Neuronal stem cell (in vitro differentiated cells): ENCODE measurements at regions not wholly inside any gene's neighbourhood (a gene's known extent, or its start where the extent isn't known, plus 50 kb on each side); places are given as distances from the start of the nearest gene placed in this dataset.

Experiments used
- DNase-seq: peaks from one replicate; pipeline ENCODE4 v3.0.0-alpha.2; 2013; ENCODE audit warnings: low spot score
- H2AFZ ChIP-seq: one replicate; pipeline ENCODE4 v1.6.1; 2013; ENCODE audit warnings: mild to moderate bottlenecking, low read length, inconsistent platforms
- H2AK5ac ChIP-seq: 2 replicates; pipeline ENCODE4 v1.6.1; 2013; ENCODE audit warnings: low read depth, mild to moderate bottlenecking, inconsistent platforms, low read length, moderate library complexity, mixed read lengths
- H2BK120ac ChIP-seq: 2 replicates; pipeline ENCODE4 v1.6.1; 2013; ENCODE audit warnings: low read depth, mild to moderate bottlenecking, inconsistent platforms, low read length, moderate library complexity, mixed read lengths
- H2BK12ac ChIP-seq: one replicate; pipeline ENCODE4 v1.6.1; 2013; ENCODE audit warnings: low read length, inconsistent platforms
- H2BK15ac ChIP-seq: 2 replicates; pipeline ENCODE4 v1.6.1; 2013; ENCODE audit warnings: mild to moderate bottlenecking, low read length, inconsistent platforms, mixed read lengths
- H2BK5ac ChIP-seq: one replicate; pipeline ENCODE4 v1.6.1; 2013; ENCODE audit warnings: inconsistent platforms, mild to moderate bottlenecking, low read length, moderate library complexity
- H3K14ac ChIP-seq: one replicate; pipeline ENCODE4 v1.6.1; 2013; ENCODE audit warnings: low read length, inconsistent platforms
- H3K18ac ChIP-seq: 2 replicates; pipeline ENCODE4 v1.6.1; 2013; ENCODE audit warnings: low read length, inconsistent platforms
- H3K23ac ChIP-seq: 2 replicates; pipeline ENCODE4 v1.6.1; 2013; ENCODE audit warnings: low read depth, mild to moderate bottlenecking, mixed read lengths, low read length, inconsistent platforms; ENCODE audit not compliant: poor library complexity
- H3K27ac ChIP-seq: replicated peaks from 3 replicates; pipeline ENCODE4 v1.5.1; 2013; ENCODE audit warnings: low read length, inconsistent platforms
- H3K27me3 ChIP-seq, 3 experiments: 2 replicates each; pipeline ENCODE4 v1.6.1; 2013; ENCODE audit warnings: low read length in 3 of 3, mild to moderate bottlenecking in 2 of 3, inconsistent platforms in 1 of 3, low read depth in 1 of 3, mixed read lengths in 1 of 3, moderate library complexity in 1 of 3; ENCODE audit not compliant: control insufficient read depth in 3 of 3, insufficient read depth in 3 of 3
- H3K36me3 ChIP-seq, 2 donors: replicated peaks in 1 of 2; 2 replicates each; pipeline ENCODE4 v1.6.1; 2013; ENCODE audit warnings: low read length in 2 of 2; ENCODE audit not compliant: control insufficient read depth in 2 of 2, insufficient read depth in 2 of 2
- H3K4ac ChIP-seq: 2 replicates; pipeline ENCODE4 v1.6.1; 2013; ENCODE audit warnings: inconsistent platforms, mild to moderate bottlenecking, low read length, moderate library complexity
- H3K4me1 ChIP-seq, 2 donors: 1 replicate in 1 of 2; 2 replicates in 1 of 2; pipeline ENCODE4 v1.6.1; 2013; ENCODE audit warnings: low read length in 2 of 2, low read depth in 1 of 2; ENCODE audit not compliant: control insufficient read depth in 2 of 2, insufficient read depth in 1 of 2
- H3K4me2 ChIP-seq: one replicate; pipeline ENCODE4 v1.6.1; 2013; ENCODE audit warnings: mild to moderate bottlenecking, low read length, inconsistent platforms; ENCODE audit not compliant: insufficient read depth, poor library complexity, severe bottlenecking
- H3K4me3 ChIP-seq, 2 donors: 2 replicates each; pipeline ENCODE4 v1.5.1; 2013; ENCODE audit warnings: low read length in 2 of 2, mild to moderate bottlenecking in 2 of 2, inconsistent platforms in 1 of 2, moderate library complexity in 1 of 2
- H3K79me1 ChIP-seq: one replicate; pipeline ENCODE4 v1.6.1; 2013; ENCODE audit warnings: low read depth, mild to moderate bottlenecking, inconsistent platforms, low read length, moderate library complexity
- H3K9ac ChIP-seq: one replicate; pipeline ENCODE4 v1.6.1; 2013; ENCODE audit warnings: mild to moderate bottlenecking, low read depth, low read length, inconsistent platforms; ENCODE audit not compliant: poor library complexity
- H3K9me3 ChIP-seq, 2 donors: replicated peaks in 1 of 2; 2 replicates each; pipeline versions ENCODE3 to v1.6.1; 2013; ENCODE audit warnings: low read length in 2 of 2, mild to moderate bottlenecking in 2 of 2, inconsistent platforms in 1 of 2, low read depth in 1 of 2, mixed read lengths in 1 of 2, moderate library complexity in 1 of 2; ENCODE audit not compliant: control insufficient read depth in 2 of 2, insufficient read depth in 1 of 2
- H4K8ac ChIP-seq: one replicate; pipeline ENCODE4 v1.6.1; 2013; ENCODE audit warnings: low read depth, mild to moderate bottlenecking, inconsistent platforms, low read length, moderate library complexity
- H4K91ac ChIP-seq: one replicate; pipeline ENCODE4 v1.6.1; 2013; ENCODE audit warnings: low read length, low read depth, mild to moderate bottlenecking, inconsistent platforms; ENCODE audit not compliant: poor library complexity
- WGBS, 2 donors: extraction: QIAGEN DNeasy Blood & Tissue Kit; methylation state at CpG; one replicate each; pipeline ENCODE4 v1.1.7; 2013; ENCODE audit warnings: missing lambda C conversion rate in 2 of 2, mixed read lengths in 1 of 2; ENCODE audit not compliant: insufficient read length in 2 of 2, insufficient replicate concordance in 1 of 2; ENCODE audit errors: extremely low coverage in 2 of 2; 5-methylcytosine and 5-hydroxymethylcytosine counted together

DNA sequence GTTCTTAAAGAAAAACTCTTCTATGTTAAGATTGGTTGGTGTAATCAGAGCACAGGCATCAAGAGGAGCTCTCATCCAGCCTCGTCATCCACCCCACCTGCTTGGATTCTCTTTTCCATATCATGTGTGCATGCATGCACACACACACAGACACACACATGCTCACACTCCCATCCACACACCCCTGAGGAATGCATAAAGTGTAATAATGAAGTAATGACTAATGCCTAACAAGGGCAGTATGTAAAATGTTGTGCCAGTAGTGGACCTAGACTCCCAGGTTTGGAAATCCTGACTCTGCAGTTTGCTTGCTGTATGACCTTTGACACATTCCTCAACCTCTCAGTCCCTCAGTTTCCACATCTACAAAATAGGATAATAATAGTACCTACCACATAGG is 280.0 kb upstream of the ANKRD55 start:
- H2BK5ac ChIP-seq, result no peak overlapping the region
- no peak overlapping the region for H2BK12ac ChIP-seq
- no CpG with 5 or more reads among the region's 1 CpG for WGBS, 2 donors
- no peak overlapping the region for H3K27ac ChIP-seq
- H3K9me3 ChIP-seq, result no peaks in the 10 kb centered on the region
- H2BK15ac ChIP-seq, result no peak overlapping the region
- H3K36me3 ChIP-seq, result no peaks in the 10 kb centered on the region
- H4K8ac ChIP-seq, result no peak overlapping the region
- no peaks in the 10 kb centered on the region for H3K27me3 ChIP-seq
- no peaks in the 10 kb centered on the region for H3K79me1 ChIP-seq
- no peak overlapping the region for H2BK120ac ChIP-seq
- H3K14ac ChIP-seq, result no peak overlapping the region
- H3K18ac ChIP-seq, result no peak overlapping the region
- no peak for DNase-seq
- peaks cover 2 to 5% of the 10 kb centered on the region in 2 donors for H3K4me1 ChIP-seq
- no peak overlapping the region for H3K23ac ChIP-seq
- H2AK5ac ChIP-seq, result no peak overlapping the region
- no peak overlapping the region for H3K4me3 ChIP-seq
- no peak overlapping the region for H4K91ac ChIP-seq
- no peak overlapping the region for H3K9ac ChIP-seq
- H3K4ac ChIP-seq, result no peak overlapping the region
- no peak overlapping the region for H3K4me2 ChIP-seq
- no peak overlapping the region for H2AFZ ChIP-seq

DNA sequence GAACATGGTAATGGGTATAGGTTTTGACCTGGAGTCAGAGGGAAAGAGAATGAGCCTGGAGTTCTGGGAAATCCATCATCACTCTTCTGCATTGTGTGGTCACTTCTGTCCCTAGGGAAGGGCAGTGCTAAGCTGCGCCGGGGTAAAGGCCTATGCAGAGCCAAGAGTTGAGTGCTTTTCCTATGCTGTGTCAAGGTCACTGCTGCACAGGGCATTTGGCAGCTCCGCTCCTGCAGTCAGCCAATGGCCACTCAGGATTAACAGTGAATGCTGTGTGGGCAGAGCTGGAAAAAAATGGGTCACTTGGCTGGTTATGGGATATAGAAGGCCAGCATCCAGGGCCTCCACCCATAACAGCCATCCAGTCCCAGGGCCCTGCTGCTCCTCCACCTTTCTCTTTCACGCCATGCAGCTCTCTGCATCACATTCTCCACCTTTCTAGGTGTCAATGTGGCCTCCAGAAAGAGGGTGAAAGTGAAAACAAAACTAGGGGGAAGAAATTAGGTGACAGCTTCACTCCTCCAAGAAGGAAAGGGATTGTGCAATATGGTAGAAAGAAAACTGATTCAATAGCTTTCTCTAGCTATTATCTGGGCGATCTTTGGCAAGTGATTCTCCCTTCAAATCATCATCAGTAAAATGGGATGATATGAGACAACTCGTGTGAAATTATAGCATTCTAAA is 279.3 kb upstream of the ANKRD55 start:
- Histone ChIP-seq H3K9ac (no peak overlapping the region), H3K18ac (no peak overlapping the region), H2BK120ac (no peak overlapping the region), H3K36me3 (no peaks in the 10 kb centered on the region), H3K23ac (no peak overlapping the region), H4K91ac (no peak overlapping the region), H2BK15ac (no peak overlapping the region), H3K4me3 (no peak overlapping the region), H3K79me1 (no peaks in the 10 kb centered on the region), H2AK5ac (no peak overlapping the region), H3K27me3 (no peaks in the 10 kb centered on the region), H2AFZ (no peak overlapping the region), H2BK5ac (no peak overlapping the region), H3K4ac (no peak overlapping the region), H3K27ac (no peak overlapping the region), H2BK12ac (no peak overlapping the region), H3K14ac (no peak overlapping the region), H3K4me2 (no peak overlapping the region), H3K4me1 (peaks cover 2 to 5% of the 10 kb centered on the region in 2 donors), H3K9me3 (no peaks in the 10 kb centered on the region), H4K8ac (no peak overlapping the region)
- no CpG with 5 or more reads among the region's 6 CpGs for WGBS, 2 donors
- no peak for DNase-seq

DNA sequence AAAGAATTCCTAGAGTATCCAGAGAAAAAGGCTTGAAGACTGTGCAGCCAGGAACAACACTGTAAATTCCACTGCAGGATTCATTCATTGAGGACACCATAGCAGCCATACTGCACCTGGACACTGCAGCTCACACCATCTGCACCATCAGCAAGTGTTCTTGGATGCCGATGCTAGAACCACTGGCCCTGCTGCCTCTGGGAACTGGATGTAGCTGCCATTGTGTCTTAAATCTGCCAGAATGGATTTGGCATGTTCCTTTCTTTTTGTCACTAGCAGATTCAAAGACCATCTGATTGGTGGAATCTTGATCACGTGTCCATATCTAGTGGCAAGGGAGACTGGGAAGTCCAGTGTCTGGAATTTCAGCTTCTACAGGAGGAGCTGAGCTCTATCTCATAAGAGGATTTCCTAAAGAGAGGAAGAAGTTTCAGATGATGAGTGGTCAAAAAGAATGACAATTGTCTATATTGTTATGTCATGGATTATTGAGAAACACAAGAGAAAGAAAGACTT is 278.3 kb upstream of the ANKRD55 start:
- H3K14ac ChIP-seq, result no peak overlapping the region
- no peak for DNase-seq
- no peaks in the 10 kb centered on the region for H3K36me3 ChIP-seq
- no peak overlapping the region for H3K4ac ChIP-seq
- H2BK120ac ChIP-seq, result no peak overlapping the region
- no peak overlapping the region for H2BK12ac ChIP-seq
- no peak overlapping the region for H3K9ac ChIP-seq
- H2AFZ ChIP-seq, result no peak overlapping the region
- H2BK5ac ChIP-seq, result no peak overlapping the region
- H3K79me1 ChIP-seq, result no peaks in the 10 kb centered on the region
- H2BK15ac ChIP-seq, result no peak overlapping the region
- no peak overlapping the region for H3K4me3 ChIP-seq
- no CpG with 5 or more reads among the region's 2 CpGs for WGBS, 2 donors
- H3K9me3 ChIP-seq, result no peaks in the 10 kb centered on the region
- no peak overlapping the region for H2AK5ac ChIP-seq
- H3K4me2 ChIP-seq, result no peak overlapping the region
- no peak overlapping the region for H4K8ac ChIP-seq
- no peak overlapping the region for H3K23ac ChIP-seq
- H3K27ac ChIP-seq, result no peak overlapping the region
- no peaks in the 10 kb centered on the region for H3K27me3 ChIP-seq
- peaks cover 2 to 5% of the 10 kb centered on the region in 2 donors for H3K4me1 ChIP-seq
- no peak overlapping the region for H3K18ac ChIP-seq
- no peak overlapping the region for H4K91ac ChIP-seq

DNA sequence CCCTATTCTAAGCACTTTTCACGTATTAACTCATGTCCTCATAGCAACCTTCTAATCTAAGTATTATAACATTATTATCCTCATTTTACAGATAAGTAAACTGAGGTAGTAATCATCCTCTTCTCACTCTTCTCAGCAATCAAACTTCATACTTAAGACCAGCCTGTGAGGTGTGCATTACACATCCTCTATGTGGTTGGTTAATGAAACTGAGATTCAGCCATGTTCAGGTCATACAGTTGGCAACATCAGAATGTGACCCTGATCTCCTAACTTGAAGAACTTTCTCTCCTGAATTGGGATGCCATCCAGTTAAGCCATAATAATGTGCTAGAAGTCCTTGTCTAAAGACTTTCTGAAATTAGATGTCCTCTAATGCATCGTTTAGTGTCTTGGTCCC is 275.1 kb upstream of the ANKRD55 start:
- H3K9me3 ChIP-seq, result no peaks in the 10 kb centered on the region
- no peak overlapping the region for H2BK15ac ChIP-seq
- no peak overlapping the region for H3K14ac ChIP-seq
- H2BK12ac ChIP-seq, result no peak overlapping the region
- no peak overlapping the region for H4K8ac ChIP-seq
- no peak overlapping the region for H3K27ac ChIP-seq
- H3K4me3 ChIP-seq, result no peak overlapping the region
- no peak overlapping the region for H2BK5ac ChIP-seq
- H2BK120ac ChIP-seq, result no peak overlapping the region
- H3K79me1 ChIP-seq, result no peaks in the 10 kb centered on the region
- no peak overlapping the region for H3K4me2 ChIP-seq
- H3K9ac ChIP-seq, result no peak overlapping the region
- H2AFZ ChIP-seq, result no peak overlapping the region
- WGBS, 2 donors, result no CpG with 5 or more reads among the region's 2 CpGs
- no peak overlapping the region for H3K4ac ChIP-seq
- H3K23ac ChIP-seq, result no peak overlapping the region
- peaks cover 2 to 4% of the 10 kb centered on the region in 2 donors for H3K4me1 ChIP-seq
- no peak overlapping the region for H3K18ac ChIP-seq
- H3K27me3 ChIP-seq, result no peaks in the 10 kb centered on the region
- no peak overlapping the region for H2AK5ac ChIP-seq
- no peak for DNase-seq
- H4K91ac ChIP-seq, result no peak overlapping the region
- H3K36me3 ChIP-seq, result no peaks in the 10 kb centered on the region
